Stimulated activated CD8-positive, alpha-beta memory T cell treated with anti-CD3 and anti-CD28 coated beads, Interleukin-2, amount 100 ng/mL, for 48 hours (primary cell): ENCODE measurements at regions not wholly inside any gene's neighbourhood (a gene's known extent, or its start where the extent isn't known, plus 50 kb on each side); places are given as distances from the start of the nearest gene placed in this dataset.

Source experiments
- DNase-seq, 2 donors: peaks; one replicate each; pipeline ENCODE4 v3.0.0-alpha.2; 2020; ENCODE audit warnings: low read depth in 2 of 2

GRCh38 chr7:119102291-119102690 is 877.8 kb downstream of the ANKRD7 start:
- no peak for DNase-seq

- no peak for DNase-seq
Measured at GRCh38 chr7:119105381-119105780, 880.9 kb downstream of the ANKRD7 start.

GRCh38 chr7:119123326-119123725 is 898.8 kb downstream of the ANKRD7 start:
- no peak for DNase-seq

GRCh38 chr7:119127706-119128105 is 903.2 kb downstream of the ANKRD7 start:
- no peak for DNase-seq

- no peak for DNase-seq
Measured at GRCh38 chr7:119132436-119132835, 907.9 kb downstream of the ANKRD7 start.

GRCh38 chr7:119167431-119167830 is 942.9 kb downstream of the ANKRD7 start:
- no peak for DNase-seq

GRCh38 chr7:119172043-119172442 is 947.5 kb downstream of the ANKRD7 start:
- no peak for DNase-seq

- DNase-seq = peak in 1 of 2 donors; percentile 17
Measured at GRCh38 chr7:119175911-119176627, 951.6 kb downstream of the ANKRD7 start.

- no peak for DNase-seq
Measured at GRCh38 chr7:119177863-119178262, 953.4 kb downstream of the ANKRD7 start.

GRCh38 chr7:119184124-119184788 is 959.8 kb downstream of the ANKRD7 start:
- no peak for DNase-seq

- no peak for DNase-seq
Measured at GRCh38 chr7:119196183-119196582, 971.7 kb downstream of the ANKRD7 start.

GRCh38 chr7:119197172-119197876 is 972.8 kb downstream of the ANKRD7 start:
- no peak for DNase-seq

GRCh38 chr7:119197877-119198527 is 973.5 kb downstream of the ANKRD7 start:
- DNase-seq = no peak

GRCh38 chr7:119219663-119220062 is 995.2 kb downstream of the ANKRD7 start:
- no peak for DNase-seq

- no peak for DNase-seq
Measured at GRCh38 chr7:119223930-119224329, 999.4 kb downstream of the ANKRD7 start.

- DNase-seq = no peak
Measured at GRCh38 chr7:119228482-119228881, 1004.0 kb downstream of the ANKRD7 start.

GRCh38 chr7:119232091-119232490 is 1007.6 kb downstream of the ANKRD7 start:
- DNase-seq = no peak

GRCh38 chr7:119233015-119233414 is 1008.5 kb downstream of the ANKRD7 start:
- no peak for DNase-seq

GRCh38 chr7:119252962-119253361 is 1020.0 kb upstream of the KCND2 start:
- DNase-seq = no peak

- no peak for DNase-seq
Measured at GRCh38 chr7:119254742-119255141, 1018.2 kb upstream of the KCND2 start.

GRCh38 chr7:119256001-119256400 is 1017.0 kb upstream of the KCND2 start:
- DNase-seq = no peak

- DNase-seq = no peak
Measured at GRCh38 chr7:119256446-119257131, 1016.4 kb upstream of the KCND2 start.
